MM.1S (cell line): ENCODE measurements at regions not wholly inside any gene's neighbourhood (a gene's known extent, or its start where the extent isn't known, plus 50 kb on each side); places are given as distances from the start of the nearest gene placed in this dataset.

ENCODE experiments used
- DNase-seq: peaks from one replicate; pipeline ENCODE4 v3.0.0-alpha.2; 2015
- H2AFZ ChIP-seq: fragments of 300-600 bp; sonication (generic); 2 replicates; pipeline ENCODE4 v1.6.0; 2016; ENCODE audit warnings: antibody characterized with exemption, low read length
- H3F3A ChIP-seq: fragments of 300-600 bp; sonication (generic); 2 replicates; pipeline ENCODE4 v1.6.1; 2016; ENCODE audit warnings: mild to moderate bottlenecking, antibody characterized with exemption, low read length, moderate library complexity, mixed read lengths; ENCODE audit not compliant: insufficient read depth
- H3K27ac ChIP-seq: fragments of 300-600 bp; sonication (generic); 2 replicates; pipeline ENCODE4 v1.5.1; 2016; ENCODE audit warnings: mild to moderate bottlenecking, low read length
- H3K27me3 ChIP-seq: fragments of 300-600 bp; sonication (generic); replicated peaks from 2 replicates; pipeline ENCODE4 v1.6.0; 2016; ENCODE audit warnings: low read length; ENCODE audit not compliant: insufficient read depth
- H3K36me3 ChIP-seq: fragments of 300-600 bp; sonication (generic); replicated peaks from 2 replicates; pipeline ENCODE4 v1.6.1; 2016; ENCODE audit warnings: mild to moderate bottlenecking, low read length, mixed read lengths; ENCODE audit not compliant: insufficient read depth
- H3K4me1 ChIP-seq: fragments of 300-600 bp; sonication (generic); 2 replicates; pipeline ENCODE4 v1.6.1; 2016; ENCODE audit warnings: low read length, mixed read lengths
- H3K4me2 ChIP-seq: fragments of 300-600 bp; sonication (generic); 2 replicates; pipeline ENCODE4 v1.6.0; 2016; ENCODE audit warnings: low read depth, low read length
- H3K4me3 ChIP-seq: fragments of 300-600 bp; sonication (generic); 2 replicates; pipeline ENCODE4 v1.5.1; 2016; ENCODE audit warnings: low read length, mixed read lengths
- H3K79me2 ChIP-seq: fragments of 300-600 bp; sonication (generic); 2 replicates; pipeline ENCODE4 v1.6.1; 2016; ENCODE audit warnings: mixed run types, low read length, mixed read lengths
- H3K9ac ChIP-seq: fragments of 300-600 bp; sonication (generic); 2 replicates; pipeline ENCODE4 v1.6.1; 2016; ENCODE audit warnings: low read length, mixed read lengths
- H3K9me2 ChIP-seq: fragments of 300-600 bp; sonication (generic); replicated peaks from 2 replicates; pipeline ENCODE4 v1.6.1; 2016; ENCODE audit warnings: mild to moderate bottlenecking, low read length, mixed read lengths; ENCODE audit not compliant: insufficient read depth
- H3K9me3 ChIP-seq: fragments of 300-600 bp; sonication (generic); replicated peaks from 2 replicates; pipeline ENCODE4 v1.6.1; 2016; ENCODE audit warnings: mild to moderate bottlenecking, low read length, mixed read lengths; ENCODE audit not compliant: insufficient read depth
- H4K20me1 ChIP-seq: fragments of 300-600 bp; sonication (generic); 2 replicates; pipeline ENCODE4 v1.6.1; 2016; ENCODE audit warnings: mild to moderate bottlenecking, low read length, moderate library complexity, mixed read lengths; ENCODE audit not compliant: insufficient read depth
- CTCF ChIP-seq: fragments of 300-600 bp; sonication (generic); IDR thresholded peaks from 2 replicates; pipeline ENCODE4 v1.5.1; 2016; ENCODE audit warnings: antibody characterized with exemption, low read length, mixed read lengths
- EZH2 ChIP-seq: fragments of 300-600 bp; sonication (generic); optimal IDR thresholded peaks from 2 replicates; pipeline ENCODE3; 2017; ENCODE audit warnings: low read depth, mild to moderate bottlenecking, antibody characterized with exemption, low read length, mixed read lengths
- EZH2phosphoT487 ChIP-seq: fragments of 300-600 bp; sonication (generic); IDR thresholded peaks from 2 replicates; pipeline ENCODE4 v1.6.1; 2018; ENCODE audit warnings: antibody characterized with exemption, low read length

- no peak overlapping the region for H3K9ac ChIP-seq
- DNase-seq, result no peak
- no peak overlapping the region for H2AFZ ChIP-seq
- no peaks in the 10 kb centered on the region for H3K4me1 ChIP-seq
- no peak overlapping the region for H3K4me2 ChIP-seq
- no peaks in the 10 kb centered on the region for H4K20me1 ChIP-seq
- TF ChIP-seq EZH2phosphoT487, result no peak
- TF ChIP-seq CTCF, result no peak
- no peak for TF ChIP-seq EZH2
- no peaks in the 10 kb centered on the region for H3K36me3 ChIP-seq
- H3K27me3 ChIP-seq, result no peaks in the 10 kb centered on the region
- H3F3A ChIP-seq, result no peaks in the 10 kb centered on the region
- no peaks in the 10 kb centered on the region for H3K9me2 ChIP-seq
- H3K9me3 ChIP-seq, result no peaks in the 10 kb centered on the region
- H3K79me2 ChIP-seq, result no peaks in the 10 kb centered on the region
- no peak overlapping the region for H3K27ac ChIP-seq
- H3K4me3 ChIP-seq, result no peak overlapping the region
Measured at GRCh38 chrX:99820197-99820596, 589.9 kb downstream of the PCDH19 start.

- DNase-seq, result no peak
- Histone ChIP-seq H3K27ac (no peak overlapping the region), H3K79me2 (no peaks in the 10 kb centered on the region), H3K36me3 (no peaks in the 10 kb centered on the region), H3K27me3 (no peaks in the 10 kb centered on the region), H3K4me2 (no peak overlapping the region), H3F3A (no peaks in the 10 kb centered on the region), H3K9me3 (no peaks in the 10 kb centered on the region), H3K9ac (no peak overlapping the region), H4K20me1 (no peaks in the 10 kb centered on the region), H3K4me3 (no peak overlapping the region), H3K4me1 (no peaks in the 10 kb centered on the region), H3K9me2 (no peaks in the 10 kb centered on the region), H2AFZ (no peak overlapping the region)
- TF ChIP-seq EZH2, result no peak
- TF ChIP-seq CTCF, result no peak
- TF ChIP-seq EZH2phosphoT487, result no peak
Measured at GRCh38 chrX:99800016-99800415, 610.1 kb downstream of the PCDH19 start.

- no peak overlapping the region for H3K27ac ChIP-seq
- no peaks in the 10 kb centered on the region for H3K9me2 ChIP-seq
- TF ChIP-seq EZH2 (no peak), CTCF (no peak), EZH2phosphoT487 (no peak)
- no peaks in the 10 kb centered on the region for H3F3A ChIP-seq
- no peaks in the 10 kb centered on the region for H4K20me1 ChIP-seq
- H3K4me2 ChIP-seq, result no peak overlapping the region
- peak; percentile 27 for DNase-seq
- no peak overlapping the region for H2AFZ ChIP-seq
- no peaks in the 10 kb centered on the region for H3K27me3 ChIP-seq
- no peaks in the 10 kb centered on the region for H3K79me2 ChIP-seq
- H3K36me3 ChIP-seq, result no peaks in the 10 kb centered on the region
- no peak overlapping the region for H3K4me3 ChIP-seq
- H3K9me3 ChIP-seq, result no peaks in the 10 kb centered on the region
- no peaks in the 10 kb centered on the region for H3K4me1 ChIP-seq
- no peak overlapping the region for H3K9ac ChIP-seq
Measured at GRCh38 chrX:99798936-99799335, 611.1 kb downstream of the PCDH19 start.
